OCI-LY1 (cell line): ENCODE measurements at regions not wholly inside any gene's neighbourhood (a gene's known extent, or its start where the extent isn't known, plus 50 kb on each side); places are given as distances from the start of the nearest gene placed in this dataset.

ENCODE experiments used
- EZH2 ChIP-seq: fragments of 200-600 bp; sonication (generic), shearing (Covaris generic); IDR thresholded peaks from 2 replicates; pipeline ENCODE4 v1.8.0; 2017; ENCODE audit warnings: borderline replicate concordance, mixed run types, mild to moderate bottlenecking, antibody characterized with exemption, low read length, moderate library complexity, mixed read lengths
- TF ChIP-seq, protein P1 (sequence below): fragments of 200-600 bp; sonication (generic), shearing (Covaris generic); IDR thresholded peaks from 2 replicates; pipeline ENCODE4 v1.5.1; 2017; ENCODE audit warnings: mild to moderate bottlenecking, antibody characterized with exemption, low read length, moderate library complexity, mixed read lengths

GRCh38 chr11:11211888-11212287, 141.2 kb downstream of the CSNK2A3 start:
- TF ChIP-seq, protein P1, sequence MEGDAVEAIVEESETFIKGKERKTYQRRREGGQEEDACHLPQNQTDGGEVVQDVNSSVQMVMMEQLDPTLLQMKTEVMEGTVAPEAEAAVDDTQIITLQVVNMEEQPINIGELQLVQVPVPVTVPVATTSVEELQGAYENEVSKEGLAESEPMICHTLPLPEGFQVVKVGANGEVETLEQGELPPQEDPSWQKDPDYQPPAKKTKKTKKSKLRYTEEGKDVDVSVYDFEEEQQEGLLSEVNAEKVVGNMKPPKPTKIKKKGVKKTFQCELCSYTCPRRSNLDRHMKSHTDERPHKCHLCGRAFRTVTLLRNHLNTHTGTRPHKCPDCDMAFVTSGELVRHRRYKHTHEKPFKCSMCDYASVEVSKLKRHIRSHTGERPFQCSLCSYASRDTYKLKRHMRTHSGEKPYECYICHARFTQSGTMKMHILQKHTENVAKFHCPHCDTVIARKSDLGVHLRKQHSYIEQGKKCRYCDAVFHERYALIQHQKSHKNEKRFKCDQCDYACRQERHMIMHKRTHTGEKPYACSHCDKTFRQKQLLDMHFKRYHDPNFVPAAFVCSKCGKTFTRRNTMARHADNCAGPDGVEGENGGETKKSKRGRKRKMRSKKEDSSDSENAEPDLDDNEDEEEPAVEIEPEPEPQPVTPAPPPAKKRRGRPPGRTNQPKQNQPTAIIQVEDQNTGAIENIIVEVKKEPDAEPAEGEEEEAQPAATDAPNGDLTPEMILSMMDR, result no peak
- TF ChIP-seq EZH2, result no peak
